Fibroblast of pulmonary artery (primary cell): ENCODE measurements at regions not wholly inside any gene's neighbourhood (a gene's known extent, or its start where the extent isn't known, plus 50 kb on each side); places are given as distances from the start of the nearest gene placed in this dataset.

Experiments used
- DNase-seq: peaks from one replicate; pipeline ENCODE4 v3.0.0-alpha.2; 2010; ENCODE audit warnings: low read depth
- H3K4me3 ChIP-seq: replicated peaks from 2 replicates; pipeline ENCODE4 v1.5.1; 2011; ENCODE audit warnings: low read depth, mild to moderate bottlenecking, control low read depth, low read length, moderate library complexity
- CTCF ChIP-seq: IDR thresholded peaks from 2 replicates; pipeline ENCODE4 v1.5.1; 2011; ENCODE audit warnings: mild to moderate bottlenecking, control low read depth, low read length, inconsistent platforms; ENCODE audit errors: missing control alignments

DNA sequence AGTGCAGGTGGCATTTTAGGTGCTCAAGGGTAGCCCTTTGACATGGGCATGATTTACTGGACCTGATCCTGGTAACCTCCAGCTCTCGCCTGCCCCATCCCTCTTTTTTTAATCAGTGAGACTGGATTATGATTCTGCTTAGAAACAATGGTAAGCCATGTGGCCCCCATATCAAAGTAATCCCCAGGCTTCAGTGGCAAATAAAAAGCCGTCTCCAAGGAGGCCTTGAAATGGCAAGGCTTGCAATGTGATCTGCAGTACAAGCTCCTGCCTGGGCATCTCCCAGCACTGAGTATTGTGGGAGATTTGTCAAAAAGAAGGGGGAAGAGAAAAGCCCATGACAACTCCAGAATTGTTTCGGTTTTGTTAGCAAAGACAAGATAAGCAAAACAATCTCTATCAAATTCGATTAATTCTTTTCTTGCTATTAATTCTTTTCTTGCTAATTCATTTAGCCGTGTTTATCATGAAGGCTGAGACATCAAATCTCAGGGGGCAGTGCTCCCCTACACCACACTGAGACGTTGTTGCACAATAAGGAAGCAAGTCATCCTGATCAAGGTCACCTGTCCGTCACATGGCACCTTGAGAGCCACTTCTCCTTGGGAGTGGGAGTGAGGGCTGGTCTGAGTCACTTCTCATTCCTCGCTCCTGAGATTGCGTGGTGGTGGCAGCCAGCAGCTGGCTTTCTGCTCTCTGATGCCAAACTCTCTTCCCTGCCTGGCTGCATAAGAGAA lies 312.7 kb upstream of the GATB start:
- H3K4me3 ChIP-seq, result no peak overlapping the region
- peak; percentile 45 for DNase-seq
- TF ChIP-seq CTCF, result no peak

GRCh38 chr4:152072906-152073305 lies 312.1 kb upstream of the GATB start:
- H3K4me3 ChIP-seq, result no peak overlapping the region
- DNase-seq, result no peak
- no peak for TF ChIP-seq CTCF

GRCh38 chr4:152072001-152072485 lies 311.2 kb upstream of the GATB start:
- no peak for DNase-seq
- no peak overlapping the region for H3K4me3 ChIP-seq
- no peak for TF ChIP-seq CTCF

- TF ChIP-seq CTCF, result no peak
- no peak for DNase-seq
- H3K4me3 ChIP-seq, result no peak overlapping the region
These were observed 310.0 kb upstream of the GATB start for GRCh38 chr4:152070854-152071253.

DNA sequence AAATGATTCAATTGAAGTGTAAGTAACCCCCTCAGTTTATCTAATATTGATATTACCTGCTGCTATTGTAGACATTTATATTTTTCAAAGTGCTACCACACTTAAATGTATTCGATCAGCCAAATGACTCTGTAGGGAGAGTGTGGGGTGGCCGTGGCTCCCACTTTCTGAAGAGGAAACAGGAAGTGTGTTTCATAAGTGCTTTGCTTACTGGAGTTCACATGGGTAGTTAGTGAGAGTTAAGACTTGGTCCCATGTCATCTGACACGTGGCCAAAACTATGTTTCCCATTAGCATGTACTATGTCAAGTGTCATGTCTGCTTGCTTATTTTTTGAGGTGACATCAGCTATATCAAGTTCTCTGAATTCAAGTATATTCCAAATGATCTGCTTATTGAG lies 308.1 kb upstream of the GATB start:
- no peak for TF ChIP-seq CTCF
- no peak for DNase-seq
- no peak overlapping the region for H3K4me3 ChIP-seq

- TF ChIP-seq CTCF, result no peak
- no peak for DNase-seq
- no peak overlapping the region for H3K4me3 ChIP-seq
These were observed 304.7 kb upstream of the GATB start for GRCh38 chr4:152065545-152065944.

DNA sequence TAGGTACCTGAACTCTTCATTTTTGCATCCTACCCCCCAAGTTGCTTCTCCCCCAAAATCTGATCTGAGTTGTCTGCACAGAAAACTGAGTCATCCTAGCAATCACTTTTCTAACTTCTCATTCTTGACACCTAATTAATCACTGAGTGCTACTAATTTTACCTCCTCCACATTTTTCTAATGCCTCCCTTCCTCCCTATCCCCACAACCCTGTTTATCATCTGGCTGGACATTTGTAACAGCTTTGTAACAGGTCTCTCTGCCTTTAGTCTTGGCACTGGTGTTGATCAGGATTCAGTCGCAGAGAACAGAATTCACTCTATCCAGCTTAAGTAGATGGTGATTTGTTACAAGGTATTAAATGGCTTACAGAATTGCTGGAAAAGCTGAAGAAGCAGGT lies 303.9 kb upstream of the GATB start:
- TF ChIP-seq CTCF, result no peak
- H3K4me3 ChIP-seq, result no peak overlapping the region
- no peak for DNase-seq
